EL (cell line): ENCODE measurements at regions not wholly inside any gene's neighbourhood (a gene's known extent, or its start where the extent isn't known, plus 50 kb on each side); places are given as distances from the start of the nearest gene placed in this dataset.

Source experiments
- DNase-seq: peaks from one replicate; pipeline ENCODE4 v3.0.0-alpha.2; 2016

DNA sequence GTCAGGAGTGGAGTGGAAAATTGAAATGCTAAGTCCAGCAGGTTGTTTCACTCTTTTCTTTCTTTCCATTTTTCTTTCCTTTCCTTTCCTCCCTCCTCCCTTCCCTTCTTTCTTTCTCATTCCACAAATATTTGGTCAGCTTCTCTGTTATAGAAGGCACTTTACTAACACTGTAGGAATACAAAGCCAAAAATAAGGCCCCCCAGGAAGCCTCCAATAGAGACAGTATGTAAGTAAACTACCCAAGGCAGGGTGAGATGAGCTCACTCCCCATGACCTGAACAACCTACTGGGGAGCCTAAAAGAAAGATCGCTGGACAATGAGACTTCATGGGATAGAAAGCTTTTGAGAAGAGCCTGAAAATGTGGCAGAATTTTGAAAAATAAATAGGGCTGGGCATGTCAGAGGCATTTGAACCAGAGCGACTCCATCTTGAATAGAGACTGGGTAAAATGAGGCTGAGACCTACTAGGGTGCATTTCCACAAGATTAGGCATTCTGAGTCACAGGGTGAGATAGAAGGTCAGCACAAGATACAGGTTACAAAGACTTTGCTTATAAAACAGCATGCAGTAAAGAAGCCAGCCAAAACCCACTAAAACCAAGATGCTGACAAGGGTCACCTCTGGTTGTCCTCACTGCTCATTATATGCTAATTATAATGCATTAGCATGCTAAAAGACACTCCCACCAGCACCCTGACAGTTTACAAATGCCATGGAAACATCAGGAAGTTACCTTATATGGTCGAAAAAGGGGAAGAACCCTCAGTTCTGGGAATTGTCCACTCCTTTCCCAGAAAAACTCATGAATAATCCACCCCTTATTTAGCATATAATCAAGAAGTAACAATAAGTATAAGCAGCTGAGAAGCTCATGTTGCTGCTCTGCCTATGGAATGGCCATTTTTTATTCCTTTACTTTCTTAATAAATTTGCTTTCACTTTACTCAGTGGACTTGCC, 158.9 kb upstream of the EGFLAM start:
- DNase-seq = no peak

- DNase-seq = no peak
These were observed 163.5 kb upstream of the EGFLAM start for GRCh38 chr5:38094889-38095288.

GRCh38 chr5:38093855-38094254, 164.5 kb upstream of the EGFLAM start:
- DNase-seq = no peak

GRCh38 chr5:38086777-38087176, 171.6 kb upstream of the EGFLAM start:
- DNase-seq = no peak

DNA sequence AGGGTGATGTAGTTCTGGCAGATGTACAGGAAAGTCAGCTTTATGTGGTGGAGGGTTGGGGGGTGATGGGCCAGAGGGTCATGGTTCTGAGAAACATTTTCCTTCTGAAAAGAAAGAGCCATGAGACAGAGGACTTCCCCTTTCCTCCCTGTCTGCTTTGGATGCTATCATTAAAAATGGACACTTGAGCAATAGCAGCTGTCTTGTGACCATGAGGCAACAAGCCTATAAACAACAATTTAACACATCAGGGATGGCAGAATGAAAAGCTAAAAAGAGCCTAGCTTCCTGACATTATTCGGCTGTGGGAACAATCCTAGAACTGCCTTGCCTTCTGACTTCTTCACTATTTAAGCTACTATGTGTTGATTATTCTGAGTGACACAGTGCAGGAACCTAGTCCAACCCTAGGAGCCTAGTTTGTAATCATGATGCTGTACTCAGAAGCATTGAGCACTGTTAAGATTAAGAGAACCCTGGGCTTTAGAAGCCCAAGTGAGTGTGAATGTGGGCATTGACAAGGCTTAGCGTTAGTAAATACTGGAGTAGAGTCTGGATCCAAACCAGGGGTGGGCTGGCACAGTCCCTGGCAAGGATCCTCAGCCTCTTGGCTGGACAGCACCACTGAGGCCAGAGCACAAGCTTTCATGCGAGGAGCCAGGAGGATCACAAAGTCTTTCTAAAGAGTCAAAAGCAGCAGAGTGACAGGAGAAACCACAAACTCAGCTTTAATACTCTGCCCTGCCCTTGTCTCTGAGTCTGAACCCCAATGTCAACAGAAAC, 178.5 kb upstream of the EGFLAM start:
- no peak for DNase-seq

- DNase-seq = peak; percentile 42
These were observed 180.2 kb upstream of the EGFLAM start for GRCh38 chr5:38078161-38078560.

DNA sequence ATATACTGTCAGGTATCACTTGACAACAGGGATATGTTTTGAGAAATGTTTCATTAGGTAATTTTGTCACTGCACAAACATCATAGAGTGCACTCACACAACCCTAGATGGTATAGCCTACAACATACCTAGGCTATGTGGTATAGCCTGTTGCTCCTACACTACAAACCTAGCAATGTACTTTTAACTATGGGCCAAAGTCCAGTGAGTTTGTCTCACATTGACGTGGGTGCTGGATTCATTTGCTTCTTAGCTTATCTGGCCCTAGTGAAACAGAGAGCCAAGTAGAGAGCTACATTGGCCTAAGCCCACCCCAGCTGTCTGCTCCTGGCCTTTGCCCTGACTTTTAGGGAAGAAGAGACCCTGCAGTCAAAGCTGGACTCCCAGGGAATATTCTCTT, 180.7 kb upstream of the EGFLAM start:
- DNase-seq = no peak

DNA sequence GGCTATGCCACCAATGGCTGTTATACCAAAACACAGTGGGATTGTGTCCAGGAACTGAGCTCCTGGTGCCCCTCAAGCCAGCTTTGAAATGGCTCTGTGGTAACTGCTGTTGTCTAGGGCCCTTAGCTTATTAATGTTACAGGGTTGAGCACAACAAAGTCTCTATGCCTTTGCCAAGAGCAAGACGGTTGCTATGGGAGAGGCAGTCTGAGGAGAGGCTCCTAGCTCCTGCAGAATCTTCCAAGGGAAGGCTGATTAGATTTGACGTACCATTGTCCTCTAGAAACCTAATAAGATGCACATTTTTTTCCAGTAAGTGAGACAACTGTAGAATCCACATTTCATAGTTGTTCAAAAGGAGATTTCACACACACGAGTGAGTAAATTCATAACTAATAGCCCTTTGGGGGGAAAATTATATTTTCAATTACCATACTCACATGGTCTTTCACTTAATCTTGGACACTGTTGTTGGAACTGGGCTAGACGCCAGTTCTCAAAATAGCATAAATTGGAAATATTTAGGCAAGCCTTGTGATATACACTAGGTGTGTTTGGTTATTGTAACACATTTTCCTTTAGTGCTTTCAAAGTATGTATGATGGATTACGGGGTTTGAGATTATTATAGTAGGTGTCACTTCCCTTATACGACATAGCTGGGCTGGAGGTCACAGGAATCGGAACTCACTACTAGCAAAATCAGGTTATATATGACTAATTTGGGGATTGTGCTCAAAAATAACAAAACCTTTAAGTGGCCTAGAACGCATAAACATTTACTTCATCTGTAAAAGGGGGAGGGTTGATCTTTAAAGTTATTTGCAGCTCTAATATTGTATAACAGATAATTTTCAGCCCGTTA, 186.3 kb upstream of the EGFLAM start:
- DNase-seq = no peak

GRCh38 chr5:38070304-38070950, 187.9 kb upstream of the EGFLAM start:
- DNase-seq = no peak

DNA sequence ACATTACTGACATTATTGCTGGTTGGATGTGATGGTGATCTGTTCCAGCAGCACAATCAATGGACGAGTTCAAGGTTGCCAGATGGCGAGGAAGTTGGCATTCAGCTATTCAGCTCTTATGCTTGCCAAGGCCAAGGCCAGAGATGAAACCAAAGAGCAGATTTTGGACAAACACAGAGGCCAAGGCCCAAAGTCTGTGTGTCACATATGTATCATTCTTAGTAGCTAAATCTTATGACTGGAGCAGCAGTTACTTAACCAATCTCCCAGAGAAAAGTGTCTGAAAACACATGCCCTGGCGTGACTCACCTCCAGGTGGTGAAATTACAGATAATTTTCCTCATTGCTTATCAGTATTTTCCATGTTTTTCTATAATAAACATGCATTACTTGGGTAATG, 189.0 kb upstream of the EGFLAM start:
- no peak for DNase-seq

DNA sequence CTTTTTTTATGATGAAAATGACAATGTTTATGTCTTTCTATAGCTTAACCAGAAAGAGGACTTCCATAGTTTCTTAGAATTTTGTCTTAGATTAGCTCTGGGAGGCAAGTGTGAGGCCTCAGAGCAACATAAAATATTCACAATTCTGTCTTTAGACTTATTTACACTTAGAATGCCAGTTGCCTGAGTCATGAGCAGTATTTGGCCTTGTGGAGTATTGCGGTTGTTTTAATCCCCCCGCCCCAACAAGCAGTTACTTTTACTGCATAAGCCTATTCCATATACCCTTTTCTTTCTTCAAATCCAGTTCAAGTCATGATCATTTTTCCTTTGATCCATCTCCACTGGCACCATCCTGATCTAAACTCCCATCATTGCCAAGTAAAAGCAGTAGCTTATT, 198.0 kb upstream of the EGFLAM start:
- peak; percentile 36 for DNase-seq

- no peak for DNase-seq
These were observed 198.5 kb upstream of the EGFLAM start for GRCh38 chr5:38059876-38060275.

DNA sequence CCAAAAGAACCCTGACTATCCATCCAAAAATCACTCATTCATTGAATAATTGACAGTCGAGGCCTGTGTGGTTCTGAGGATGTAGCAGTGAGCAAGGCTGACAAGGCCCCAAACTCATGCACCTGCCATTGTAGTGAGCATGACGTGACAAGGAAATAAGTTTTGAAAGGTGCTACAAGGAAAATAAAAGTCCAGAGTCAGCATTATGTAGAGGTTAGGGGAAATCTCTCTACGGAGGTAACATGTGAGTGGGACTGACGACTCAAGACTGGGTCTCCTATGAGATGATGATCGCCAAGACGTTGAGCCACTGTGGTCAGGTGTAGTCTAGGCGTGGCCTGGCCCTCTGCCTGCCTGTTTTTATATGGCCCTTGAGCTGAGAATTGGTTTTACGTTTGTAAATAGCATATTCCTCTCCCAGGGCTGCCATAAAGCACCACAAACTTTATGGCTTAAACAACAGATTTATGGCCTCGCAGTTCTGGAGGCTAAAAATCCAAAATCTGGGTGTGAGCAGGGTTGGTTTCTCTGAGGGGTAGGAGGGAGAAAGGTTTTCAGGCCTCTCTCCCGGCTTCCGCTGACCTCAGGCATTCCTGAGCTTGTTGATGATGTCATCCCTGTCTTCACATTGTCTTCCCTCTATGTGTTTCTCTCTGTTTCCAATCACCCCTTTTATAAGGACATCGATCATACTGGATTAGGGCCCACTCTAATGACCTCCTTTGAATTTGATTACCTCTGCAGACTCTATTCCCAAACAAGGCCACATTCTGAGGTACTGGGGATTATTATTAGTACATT, 206.4 kb upstream of the EGFLAM start:
- DNase-seq = no peak

- no peak for DNase-seq
These were observed 208.6 kb upstream of the GDNF start for GRCh38 chr5:38048400-38048799.

DNA sequence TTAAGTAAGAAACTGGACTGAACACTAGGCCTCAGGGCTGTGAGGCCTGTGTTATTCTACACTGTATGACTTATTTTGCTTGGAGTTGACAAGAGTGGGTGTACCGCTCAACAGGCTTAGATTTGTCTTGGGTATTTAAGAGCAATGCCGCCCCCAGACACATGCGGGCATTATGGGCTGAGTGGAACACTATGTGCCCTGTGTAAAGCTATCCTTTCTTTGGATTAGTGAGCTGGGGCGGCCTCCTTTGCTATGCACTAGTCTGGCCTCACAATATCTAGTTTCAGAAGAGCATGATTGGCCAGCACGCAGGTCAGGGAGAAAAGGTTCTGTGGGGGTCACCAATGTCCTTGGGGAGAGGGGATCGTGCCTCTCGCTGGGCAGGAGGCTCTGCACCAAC, 206.3 kb upstream of the GDNF start:
- no peak for DNase-seq

DNA sequence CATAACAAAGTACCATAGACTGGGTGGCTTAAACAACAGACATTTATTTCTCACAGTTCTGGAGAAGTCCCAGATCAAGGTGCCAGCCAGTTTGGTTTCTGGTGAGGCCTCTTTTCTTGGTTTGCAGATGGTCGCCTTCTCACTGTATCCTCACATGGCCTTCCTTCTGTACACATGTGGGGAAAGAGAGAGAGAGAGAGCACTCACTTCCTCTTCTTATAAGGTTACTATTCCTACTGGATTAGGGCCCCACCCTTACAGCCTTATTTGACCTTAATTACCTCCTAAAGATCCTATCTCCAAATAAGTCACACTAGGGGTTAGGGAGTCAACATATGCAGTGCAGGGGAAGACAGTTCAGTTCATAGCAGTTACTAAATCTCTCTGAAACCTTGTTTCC, 205.6 kb upstream of the GDNF start:
- no peak for DNase-seq

DNA sequence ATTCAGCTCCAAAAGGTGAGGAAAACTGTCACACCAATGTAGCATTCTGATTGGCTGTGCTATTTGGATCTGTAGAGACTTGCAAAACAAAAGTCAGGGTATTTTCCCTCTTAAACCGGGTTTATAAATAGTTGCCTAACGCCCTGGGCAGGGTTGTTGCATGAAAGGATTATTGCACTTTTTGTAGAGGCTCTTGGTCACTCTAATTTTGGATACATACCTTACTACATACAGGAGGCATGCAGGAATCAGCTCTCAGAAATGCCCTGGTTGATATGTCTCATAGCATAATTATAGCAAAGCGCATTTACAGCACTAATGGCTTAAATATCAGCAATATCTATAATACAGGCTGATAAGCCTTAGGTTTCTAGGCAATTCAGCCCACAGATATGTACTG, 200.0 kb upstream of the GDNF start:
- no peak for DNase-seq

DNA sequence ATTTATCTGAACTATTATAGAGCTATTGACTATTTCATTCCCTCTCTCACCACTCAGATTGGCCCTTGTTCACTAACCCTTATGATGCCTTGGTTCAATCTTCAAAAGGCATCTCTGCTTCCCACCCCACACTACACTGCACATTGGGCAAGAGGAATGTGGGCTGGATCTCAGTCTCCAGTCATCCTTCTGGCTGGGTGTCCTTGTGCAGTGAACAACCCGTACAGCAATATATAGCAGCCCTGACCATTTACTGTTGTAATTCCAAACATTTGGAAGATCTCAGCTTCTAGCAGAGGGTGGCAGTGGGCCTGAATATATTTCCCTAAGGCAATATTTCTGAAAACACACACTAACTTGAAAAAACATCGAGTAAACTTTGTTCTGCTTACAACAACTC, 199.2 kb upstream of the GDNF start:
- no peak for DNase-seq

- DNase-seq = no peak
These were observed 196.9 kb upstream of the GDNF start for GRCh38 chr5:38036765-38037164.

DNA sequence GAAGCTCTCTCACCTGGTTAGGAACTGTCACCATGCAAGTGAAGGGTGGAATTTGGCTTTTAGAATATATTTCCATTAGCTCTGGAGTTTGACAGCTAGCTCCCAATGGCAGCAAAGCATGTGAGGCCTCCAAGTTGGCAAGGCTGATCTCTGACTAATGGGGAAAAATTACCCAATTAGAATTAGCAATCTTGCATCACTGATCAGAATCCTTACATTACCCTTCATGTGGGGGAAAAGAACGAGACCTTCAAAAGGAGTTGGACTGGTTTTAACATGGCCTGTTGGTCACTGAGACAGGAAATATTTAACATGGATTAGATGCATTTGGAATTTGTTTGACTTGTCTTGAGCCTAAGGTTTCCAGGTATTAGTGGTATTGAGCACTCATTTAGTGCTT, 192.3 kb upstream of the GDNF start:
- no peak for DNase-seq

- no peak for DNase-seq
These were observed 191.5 kb upstream of the GDNF start for GRCh38 chr5:38031304-38031703.
